HG02610 (cell line): ENCODE measurements at regions not wholly inside any gene's neighbourhood (a gene's known extent, or its start where the extent isn't known, plus 50 kb on each side); places are given as distances from the start of the nearest gene placed in this dataset.
"Not testable (repeated sequence)": the region's sequence is repeated elsewhere in the genome, so short reads cannot be mapped to it uniquely, and the experiment has no call there.

ENCODE experiments used
- ATAC-seq: cut with Tn5 transposase; IDR thresholded peaks from one replicate; pipeline ENCODE4 v1.9.1; 2021; ENCODE audit warnings: mild to moderate bottlenecking, moderate library complexity; ENCODE audit not compliant: unreplicated experiment

DNA sequence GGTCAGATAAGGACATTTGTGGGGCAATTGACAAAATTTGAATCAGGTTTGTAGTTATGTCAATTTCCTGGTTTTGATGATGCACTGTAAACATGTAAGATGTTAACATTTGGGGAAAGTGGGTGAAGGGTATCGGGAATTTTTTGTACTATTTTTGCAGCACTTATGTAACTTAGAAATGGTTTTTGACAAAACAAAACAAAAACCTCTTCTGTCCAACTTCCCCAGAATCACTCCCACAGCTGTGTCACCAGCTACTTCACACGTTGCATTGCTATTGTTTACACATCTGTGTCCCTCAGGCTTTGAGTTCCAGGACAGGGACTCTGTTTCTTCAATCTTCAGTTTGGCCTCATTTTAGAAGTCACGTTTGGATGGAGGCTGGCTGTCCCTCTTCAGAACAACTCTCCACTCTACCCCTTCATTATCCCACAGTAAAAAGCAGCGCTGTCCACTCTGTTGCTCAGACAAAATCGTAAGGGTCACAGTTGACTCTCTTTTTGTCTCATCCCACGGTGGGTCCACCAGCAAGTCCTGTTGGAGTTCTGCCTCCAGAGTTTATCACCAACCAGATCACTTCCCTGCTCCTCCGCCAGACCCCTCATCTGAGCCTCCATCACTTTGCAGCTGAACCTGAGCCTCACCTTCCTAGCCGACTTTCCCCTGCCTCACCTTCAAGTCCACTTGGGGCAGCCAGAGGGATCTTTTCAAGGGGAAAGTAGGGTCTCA is 63.2 kb downstream of the NENF start:
- ATAC-seq = no peak

DNA sequence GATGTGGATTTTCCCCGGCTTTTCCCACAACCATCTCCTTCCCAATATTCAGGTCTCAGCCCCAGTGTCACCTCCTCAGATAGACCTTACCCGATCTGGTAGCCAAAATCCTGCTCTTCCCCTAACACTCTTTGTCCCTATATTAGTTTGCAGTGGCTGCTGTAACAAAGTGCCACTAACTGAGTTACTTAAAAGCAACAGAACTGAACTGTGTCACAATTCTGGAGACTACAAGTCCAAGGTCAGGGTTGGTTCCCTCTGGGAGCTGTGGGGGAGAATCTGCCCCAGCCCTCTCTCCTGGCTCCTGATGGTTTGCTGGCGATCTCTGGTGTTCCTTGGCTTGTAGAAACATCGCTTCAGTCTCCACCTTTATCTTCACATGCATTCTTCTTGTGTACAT is 64.0 kb downstream of the NENF start:
- no peak for ATAC-seq

DNA sequence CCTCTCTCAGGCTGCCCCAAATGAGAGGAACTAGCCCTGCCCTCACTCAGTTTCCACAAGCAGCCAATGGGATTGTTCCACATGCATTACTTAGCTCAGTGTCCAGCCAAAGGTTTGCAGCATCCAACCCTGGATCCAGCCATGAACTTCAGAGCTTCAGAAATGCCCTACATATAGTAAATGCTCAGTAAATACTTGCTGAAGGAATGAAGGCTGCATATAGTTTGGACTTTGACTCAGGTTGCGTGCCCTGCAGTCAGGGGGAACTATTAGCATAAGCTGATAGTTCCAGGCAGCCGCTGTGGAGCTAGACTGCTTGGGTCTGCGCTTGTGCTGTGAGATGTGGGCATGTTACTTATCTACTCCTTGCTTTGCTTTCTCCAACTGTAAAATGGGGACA is 64.8 kb downstream of the NENF start:
- no peak for ATAC-seq

DNA sequence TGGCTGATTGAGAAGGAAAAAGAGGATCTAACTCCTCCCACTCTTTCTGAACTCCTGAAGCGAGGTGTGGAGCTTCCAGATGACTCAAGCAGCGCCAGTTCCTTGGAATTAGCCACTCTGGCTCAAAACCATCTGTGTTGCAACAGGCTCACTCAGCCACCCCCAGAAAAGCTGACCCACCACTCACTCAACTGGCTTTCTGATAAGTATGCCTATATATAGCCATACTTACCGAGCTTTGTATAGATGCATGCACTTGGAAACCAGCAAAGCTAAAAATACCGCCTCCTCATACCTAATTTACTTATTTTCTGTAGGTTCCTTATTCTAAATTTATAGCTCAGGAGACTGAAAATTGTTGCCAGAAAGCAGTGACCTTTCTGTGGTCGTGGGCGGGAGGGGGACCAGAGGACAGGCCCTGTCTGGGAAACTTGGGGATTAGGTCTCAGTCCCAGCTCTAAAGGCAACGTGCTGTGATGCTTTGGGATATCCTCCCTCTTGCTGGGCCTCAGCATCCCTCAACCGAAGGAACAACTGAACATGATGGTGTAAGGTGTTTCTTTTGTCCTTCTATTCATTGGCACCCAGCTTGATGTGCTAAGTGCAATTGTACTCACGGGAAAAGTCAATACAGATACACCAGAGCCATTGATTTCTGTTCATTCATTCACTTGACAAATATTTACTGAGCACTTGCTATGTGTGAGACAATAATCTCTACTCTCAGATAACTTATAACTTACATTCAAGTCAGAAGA is 65.7 kb downstream of the NENF start:
- ATAC-seq = no peak

DNA sequence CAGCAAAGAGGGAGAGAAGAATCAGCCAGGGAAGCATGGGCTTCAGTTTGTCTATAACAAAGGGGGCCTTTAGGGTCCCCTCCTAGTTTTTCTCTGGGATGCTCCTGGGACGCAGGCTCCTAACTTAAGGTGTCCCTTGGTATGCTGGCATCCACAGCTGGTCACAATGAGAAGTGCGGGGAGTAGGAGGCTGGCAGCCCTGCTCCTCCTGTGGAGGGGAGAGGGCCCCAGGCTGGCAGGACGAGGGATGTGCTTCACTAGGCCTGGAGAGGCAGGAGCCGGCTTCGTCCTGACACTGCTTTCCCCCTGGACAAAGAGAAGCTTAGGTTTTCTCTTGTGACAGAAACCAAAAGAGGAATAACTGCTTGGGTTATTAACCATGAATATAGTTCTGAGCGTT is 67.6 kb downstream of the NENF start:
- no peak for ATAC-seq

DNA sequence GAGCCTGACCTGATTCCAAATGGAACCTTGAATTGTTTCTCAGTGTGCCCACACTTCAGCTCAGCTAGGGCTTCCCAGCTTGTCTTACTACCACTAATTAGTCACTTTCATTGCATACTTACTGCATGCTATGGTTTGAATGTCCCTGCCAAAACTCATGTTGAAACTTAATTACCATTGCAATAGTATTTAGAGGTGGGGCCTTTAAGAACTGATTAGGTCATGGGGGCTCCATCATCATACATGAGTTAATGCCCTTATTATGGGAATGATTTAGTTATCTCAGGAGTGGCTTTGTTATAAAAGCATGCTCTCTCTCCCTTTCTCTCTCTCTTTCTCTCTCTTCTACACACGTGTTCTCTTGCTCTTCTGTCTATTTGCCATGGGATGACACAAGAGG is 68.3 kb downstream of the NENF start:
- no peak for ATAC-seq

DNA sequence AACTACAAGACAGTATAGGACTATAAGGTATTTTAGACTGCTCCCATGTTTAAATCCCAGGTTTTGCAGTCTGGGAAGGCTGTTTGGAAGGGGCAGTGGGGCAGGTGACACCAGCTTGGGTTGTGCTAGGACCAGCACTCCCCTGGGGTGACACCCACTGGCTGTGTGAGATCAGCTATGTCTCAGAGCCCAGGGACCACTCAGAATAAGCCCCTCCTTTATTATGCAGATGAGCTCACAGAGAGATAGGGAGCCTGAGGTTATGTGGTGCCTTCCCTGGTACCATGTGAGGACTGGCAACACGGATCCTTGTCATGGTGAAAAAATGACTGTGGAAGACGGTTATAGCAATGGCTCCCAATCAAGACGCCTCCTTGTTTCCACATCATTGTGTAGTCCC is 71.0 kb downstream of the NENF start:
- ATAC-seq = no peak

DNA sequence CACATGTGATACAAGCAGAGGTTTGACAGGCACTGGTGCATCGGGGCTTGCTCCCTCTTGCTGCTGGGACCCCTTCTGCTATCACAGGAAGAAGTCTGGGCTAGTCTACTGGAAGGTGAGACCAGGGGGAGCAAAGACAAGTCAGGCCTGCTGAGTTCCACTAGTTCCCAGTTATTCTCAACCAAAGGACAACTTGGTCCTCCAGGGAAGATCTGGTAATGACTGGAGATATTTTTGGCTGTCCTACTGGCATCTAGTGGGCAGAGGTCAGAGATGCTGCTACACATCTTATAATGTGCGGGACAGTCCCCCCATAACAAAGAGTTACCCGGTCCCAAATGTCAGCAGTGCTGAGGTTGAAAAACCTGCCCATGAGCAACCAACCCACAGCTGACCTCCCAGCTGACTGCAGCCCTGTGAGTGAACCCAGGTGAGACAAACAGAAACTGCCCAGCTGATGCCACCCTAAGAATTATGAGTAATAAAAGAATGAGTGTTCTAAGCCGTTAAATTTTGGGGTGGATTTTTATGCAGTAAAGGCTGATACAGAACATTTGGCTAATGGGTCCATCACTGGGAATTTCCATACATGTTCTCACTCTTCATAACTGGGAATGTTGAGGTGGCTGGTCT is 71.6 kb downstream of the NENF start:
- ATAC-seq = no peak

DNA sequence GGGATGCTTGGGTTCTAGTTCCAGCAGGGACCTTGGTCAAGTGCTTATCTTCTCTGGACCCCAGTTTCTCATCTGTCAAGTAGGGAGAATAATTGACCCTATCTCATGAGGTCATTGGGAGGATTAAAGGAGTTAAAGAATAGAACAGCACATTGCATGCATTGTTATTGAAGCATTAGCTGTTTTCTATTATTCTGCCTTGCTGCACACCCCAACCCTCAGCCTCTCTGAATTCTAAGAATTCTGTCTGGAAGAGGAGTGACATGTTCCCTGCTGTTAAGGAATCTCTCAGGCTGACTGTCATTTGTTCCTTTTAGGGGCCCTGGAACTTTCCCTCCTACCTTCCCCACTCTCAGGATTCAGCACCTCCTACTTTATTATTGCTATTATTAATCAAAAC is 73.9 kb downstream of the NENF start:
- ATAC-seq = no peak

DNA sequence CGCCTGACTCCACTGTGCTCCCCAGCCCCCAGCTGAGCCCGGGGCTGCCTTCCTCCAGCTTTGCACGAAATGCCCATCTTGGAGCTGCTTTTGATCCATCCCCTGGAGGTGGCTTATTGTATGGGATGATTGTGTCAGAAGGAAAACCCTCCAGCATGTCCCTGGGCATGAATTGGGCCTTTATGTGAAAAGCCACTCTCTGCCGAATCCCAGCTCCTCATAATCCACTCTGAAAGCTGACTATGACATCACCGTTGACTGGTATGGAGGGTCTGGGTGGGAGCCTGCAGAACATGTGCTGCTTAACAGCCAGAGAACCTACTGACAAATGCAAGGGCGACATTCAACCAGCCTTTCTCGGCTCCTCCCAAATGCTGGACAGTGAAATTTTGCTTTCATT is 74.6 kb downstream of the NENF start:
- ATAC-seq = no peak

DNA sequence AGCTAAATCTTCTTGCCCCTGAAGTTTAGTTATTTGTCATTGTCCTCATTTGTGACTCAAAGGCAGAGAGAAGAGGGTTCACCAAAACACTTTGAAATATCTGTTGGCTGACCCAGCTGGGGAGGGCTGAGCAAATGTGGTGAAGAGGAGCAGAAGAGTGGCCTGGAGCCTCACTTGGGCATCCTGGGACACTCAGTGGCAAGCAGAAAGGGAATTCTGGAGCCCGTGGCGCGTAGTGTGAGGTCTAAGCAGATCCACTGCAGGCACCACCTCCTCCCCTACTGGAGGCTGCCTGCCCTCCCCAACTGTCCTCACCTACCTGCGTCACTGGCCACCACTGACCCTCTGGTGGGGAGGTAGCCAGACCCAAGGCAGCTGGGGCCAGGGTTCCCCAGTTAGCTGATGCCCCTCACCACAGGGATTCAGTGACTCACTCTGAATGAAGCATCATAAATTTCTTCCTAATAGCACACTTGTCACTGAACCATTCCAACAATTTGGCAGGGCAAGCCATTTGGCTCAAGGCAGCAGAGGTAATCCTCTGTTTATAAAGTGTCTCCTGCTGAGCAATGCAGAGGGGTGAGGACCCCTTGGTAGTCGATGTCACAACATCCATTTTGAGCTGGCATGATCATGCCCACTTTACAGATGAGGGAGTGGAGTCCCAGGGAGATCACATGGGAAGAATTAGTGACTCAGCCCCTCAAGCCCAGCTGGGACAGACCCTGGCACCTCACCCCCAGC is 80.3 kb downstream of the NENF start:
- ATAC-seq = peak; percentile 73

DNA sequence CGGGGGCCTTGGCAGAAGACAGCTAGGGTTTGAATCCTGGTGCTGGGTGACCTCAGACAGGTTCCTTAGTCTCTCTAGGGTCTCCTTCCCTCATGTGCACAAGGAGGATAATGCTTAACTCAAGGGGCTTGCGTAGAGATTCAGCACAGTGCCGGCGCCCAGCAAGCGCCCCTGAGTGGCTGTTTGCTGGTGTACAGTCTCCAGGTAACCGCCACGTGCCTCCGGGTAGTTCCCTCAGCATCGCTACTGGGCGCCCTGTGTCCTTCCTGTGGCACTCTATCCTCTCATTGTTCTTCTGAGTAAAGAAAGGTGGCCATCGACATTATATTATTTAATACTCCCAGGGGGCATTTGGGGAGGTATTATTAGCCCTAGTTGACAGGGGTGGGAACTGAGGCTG is 80.9 kb downstream of the NENF start:
- no peak for ATAC-seq

DNA sequence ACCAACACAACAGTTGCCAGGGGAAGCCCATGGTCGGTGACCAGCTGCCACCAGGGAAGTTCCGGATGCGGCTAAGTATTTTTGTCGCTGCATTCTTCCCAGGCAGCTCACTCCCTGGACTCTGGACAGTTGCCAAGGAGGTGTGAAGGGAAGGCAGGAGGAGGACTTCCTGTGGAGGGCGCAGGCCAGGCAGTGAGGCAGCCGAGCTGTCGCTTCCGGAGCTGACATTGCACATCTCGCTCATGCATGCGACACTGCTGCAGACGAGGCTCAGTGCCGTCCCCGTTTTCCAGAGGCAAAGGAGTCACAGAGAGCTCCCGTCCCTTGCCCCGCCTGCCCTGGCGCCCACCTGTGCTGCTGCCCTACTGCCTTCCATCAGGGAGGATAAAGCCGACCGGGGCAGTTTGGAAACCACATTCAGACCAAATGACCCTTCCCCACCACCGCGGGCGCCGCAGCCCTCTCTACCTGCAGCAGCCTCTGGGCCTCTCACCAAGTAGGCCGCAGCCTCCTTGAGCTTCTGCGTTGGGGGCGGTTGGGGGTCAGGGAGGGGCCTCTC is 81.4 kb downstream of the NENF start:
- ATAC-seq = no peak

DNA sequence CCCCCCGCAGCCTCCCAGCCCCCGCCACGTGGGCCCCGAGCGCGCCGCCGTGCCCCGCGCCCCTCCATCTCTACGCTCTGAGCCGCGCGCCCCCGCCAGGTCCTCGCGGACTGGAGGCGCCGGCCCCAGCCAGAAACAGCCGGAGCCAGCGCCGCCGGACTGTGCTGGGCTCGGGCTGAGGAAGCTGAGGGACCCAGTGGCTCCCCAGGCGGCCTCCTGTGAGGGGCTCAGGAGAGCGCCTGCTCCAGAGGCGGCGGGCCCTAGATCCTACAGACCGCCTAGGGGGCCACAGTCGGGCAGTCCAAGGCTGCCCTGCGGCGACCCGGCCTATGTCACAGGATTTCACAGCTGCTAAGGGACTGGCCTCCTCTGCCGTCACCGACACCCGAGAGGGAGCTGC is 82.1 kb downstream of the NENF start:
- ATAC-seq = no peak

DNA sequence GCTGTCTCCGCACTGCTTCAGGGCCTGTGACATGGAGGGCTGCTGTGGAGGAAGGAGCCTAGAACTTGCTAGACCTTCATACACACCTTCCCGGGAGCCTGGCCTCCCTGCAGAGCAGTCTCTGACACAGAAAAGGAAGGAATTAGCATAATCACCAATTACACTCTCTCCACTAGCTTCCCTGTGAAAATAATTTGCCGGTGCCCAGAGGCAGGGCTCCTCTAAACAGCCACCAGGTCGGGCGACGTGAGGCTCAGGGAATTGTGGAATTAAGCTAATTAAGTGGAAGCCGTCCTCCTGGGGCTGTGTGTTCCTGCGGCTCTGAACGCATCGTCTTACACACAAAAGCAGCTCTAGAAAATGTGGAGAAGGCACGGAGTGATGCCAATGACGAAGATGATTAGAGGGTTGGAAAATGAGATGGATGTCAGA is 82.6 kb downstream of the NENF start:
- no peak for ATAC-seq

DNA sequence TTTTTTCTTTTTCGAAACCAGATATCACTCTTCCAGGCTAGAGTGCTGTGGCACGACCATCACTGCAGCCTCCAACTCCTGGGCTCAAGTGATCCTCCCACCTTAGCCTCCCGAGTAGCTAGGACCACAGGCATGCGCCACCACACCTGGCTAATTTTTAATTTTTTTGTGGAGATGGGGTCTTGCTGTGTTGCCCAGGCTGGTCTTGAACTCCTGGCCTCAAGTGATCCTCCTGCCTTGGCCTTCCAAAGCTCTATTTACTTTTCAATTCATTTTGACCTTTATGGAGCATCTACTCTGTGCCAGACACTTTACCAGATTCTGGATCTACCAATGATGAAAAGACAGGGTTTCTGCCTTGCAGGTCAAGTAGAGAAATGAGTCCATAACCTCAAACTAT is 83.3 kb downstream of the NENF start:
- not testable (repeated sequence) for ATAC-seq

DNA sequence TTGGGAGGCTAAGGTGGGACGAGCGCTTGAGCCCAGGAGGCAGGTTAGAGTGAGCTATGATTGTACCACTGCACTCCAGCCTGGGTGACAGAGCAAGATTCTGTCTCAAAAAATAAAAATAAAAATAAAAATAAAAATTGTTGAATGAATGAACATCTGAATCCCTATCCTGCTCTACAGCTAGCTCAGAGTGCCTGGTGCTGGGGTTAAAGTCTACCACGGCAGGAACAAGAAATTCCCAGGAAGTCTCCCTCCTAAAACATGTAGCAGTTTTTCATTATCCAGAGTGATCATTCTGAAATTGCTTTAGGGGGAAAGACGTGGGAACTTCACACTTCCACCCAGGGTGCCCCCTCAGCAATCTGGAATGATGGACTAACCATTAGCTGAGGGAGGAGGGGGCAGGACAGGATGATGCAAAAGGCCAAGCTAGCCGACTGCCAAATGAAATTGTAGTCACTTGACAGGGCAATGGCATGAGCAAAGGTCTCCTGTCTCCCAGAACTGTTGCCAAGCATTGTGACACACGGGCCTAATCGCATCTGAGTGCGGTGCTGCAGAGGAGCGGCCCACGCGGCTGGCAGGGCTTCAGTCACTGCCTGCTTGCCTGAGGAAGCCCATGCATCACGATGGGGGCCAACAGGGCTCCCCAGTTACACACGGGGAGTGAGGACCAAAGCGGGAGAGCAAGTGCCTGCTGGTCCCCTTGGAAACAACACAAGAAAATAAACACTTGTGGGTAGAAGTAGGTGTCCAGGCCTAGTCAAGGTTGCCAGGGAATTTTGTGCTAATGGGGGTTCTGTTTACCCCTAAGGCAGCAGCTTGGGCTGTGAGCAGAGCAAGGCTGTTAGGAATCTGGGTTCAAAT is 85.7 kb downstream of the NENF start:
- ATAC-seq = no peak

DNA sequence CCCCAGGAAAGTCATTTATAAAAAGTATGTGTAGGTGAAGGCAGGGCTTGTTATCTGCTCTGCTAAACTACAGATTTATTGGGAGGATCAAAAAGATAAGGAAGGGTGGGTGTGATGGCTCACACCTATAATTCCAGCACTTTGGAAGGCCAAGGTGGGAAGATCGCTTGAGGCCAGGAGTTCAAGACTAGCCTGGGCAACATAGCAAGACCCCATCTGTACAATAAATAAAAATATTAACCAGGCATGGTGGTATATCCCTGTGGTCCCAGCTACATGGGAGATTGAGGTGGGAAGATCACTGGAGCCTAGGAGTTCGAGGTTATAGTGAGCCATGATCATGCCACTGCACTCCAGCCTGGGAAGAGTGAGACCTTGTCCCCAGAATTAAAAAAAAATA is 86.4 kb downstream of the NENF start:
- ATAC-seq = no peak

DNA sequence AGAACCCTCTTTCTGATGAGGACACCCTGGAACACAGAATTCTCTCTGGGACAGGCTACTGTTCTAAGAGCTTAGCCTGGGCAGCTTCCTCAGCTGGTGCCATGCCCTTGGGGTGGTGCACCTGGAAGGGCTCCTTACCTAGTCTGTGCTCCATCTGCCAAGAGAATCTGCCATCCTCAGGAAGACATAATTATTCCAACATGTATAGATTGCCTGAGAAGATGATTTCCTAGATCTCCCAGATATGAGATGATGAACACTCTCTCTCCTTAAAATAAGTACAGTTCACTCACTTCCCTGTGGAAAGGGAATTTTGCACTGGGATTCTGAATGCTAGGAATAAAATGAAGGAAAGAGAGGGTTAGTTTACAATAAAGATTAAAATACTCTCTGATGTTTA is 87.6 kb downstream of the NENF start:
- ATAC-seq = no peak

DNA sequence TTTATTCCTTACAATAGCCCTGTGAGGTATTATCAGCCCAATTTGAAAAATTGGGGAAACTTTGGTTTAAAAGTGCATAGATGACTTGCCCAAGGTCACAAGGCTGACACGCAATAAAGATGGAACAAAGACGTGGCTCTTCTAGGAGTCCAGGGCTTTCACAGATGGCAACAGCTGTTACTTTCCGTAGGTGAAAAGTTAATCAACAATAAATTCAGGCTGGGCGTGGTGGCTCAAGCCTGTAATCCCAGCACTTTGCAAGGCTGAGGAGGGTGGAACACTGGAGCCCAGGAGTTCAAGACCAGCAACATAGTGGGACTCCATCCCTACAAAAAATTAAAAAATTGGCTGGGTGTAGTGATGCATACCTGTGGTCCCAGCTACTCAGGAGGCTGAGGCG is 87.8 kb upstream of the ATF3 start:
- ATAC-seq = no peak
